NCI-H1417 treated with DMSO at 0.1 percent for 48 hours (cell line): ENCODE measurements at regions not wholly inside any gene's neighbourhood (a gene's known extent, or its start where the extent isn't known, plus 50 kb on each side); places are given as distances from the start of the nearest gene placed in this dataset.
A peak's percentile ranks its signal among the peaks of the same experiment; 100 is the strongest.

Experiments used
- DNase-seq: peaks from one replicate; lab custom pipeline; 2025; lab: John Stamatoyannopoulos, UW

GRCh38 chr12:30827101-30828066 is 72.6 kb upstream of the CAPRIN2 start:
- no peak for DNase-seq

- no peak for DNase-seq
These were observed 71.5 kb upstream of the CAPRIN2 start for GRCh38 chr12:30826276-30826675.

- DNase-seq, result no peak
These were observed 70.6 kb upstream of the CAPRIN2 start for GRCh38 chr12:30825341-30825740.

GRCh38 chr12:30824311-30824710 is 69.6 kb upstream of the CAPRIN2 start:
- DNase-seq, result no peak

- DNase-seq, result no peak
These were observed 69.0 kb upstream of the CAPRIN2 start for GRCh38 chr12:30823764-30824163.

GRCh38 chr12:30823156-30823699 is 68.5 kb upstream of the CAPRIN2 start:
- no peak for DNase-seq

GRCh38 chr12:30822385-30823155 is 67.8 kb upstream of the CAPRIN2 start:
- DNase-seq, result no peak

GRCh38 chr12:30820406-30820946 is 65.7 kb upstream of the CAPRIN2 start:
- DNase-seq, result no peak

GRCh38 chr12:30818562-30818961 is 63.8 kb upstream of the CAPRIN2 start:
- no peak for DNase-seq

GRCh38 chr12:30816742-30817465 is 62.2 kb upstream of the CAPRIN2 start:
- no peak for DNase-seq

GRCh38 chr12:30814295-30814655 is 59.5 kb upstream of the CAPRIN2 start:
- no peak for DNase-seq

- DNase-seq, result no peak
These were observed 59.0 kb upstream of the CAPRIN2 start for GRCh38 chr12:30813525-30814294.

GRCh38 chr12:30811966-30812365 is 57.2 kb upstream of the CAPRIN2 start:
- no peak for DNase-seq

- no peak for DNase-seq
These were observed 56.2 kb upstream of the CAPRIN2 start for GRCh38 chr12:30810918-30811317.

GRCh38 chr12:30807695-30808034 is 52.9 kb upstream of the CAPRIN2 start:
- no peak for DNase-seq

GRCh38 chr12:30806989-30807694 is 52.4 kb upstream of the CAPRIN2 start:
- peak; percentile 36 for DNase-seq

GRCh38 chr12:30805959-30806358 is 51.2 kb upstream of the CAPRIN2 start:
- DNase-seq, result no peak
